NCI-H2107 (cell line): ENCODE measurements at regions not wholly inside any gene's neighbourhood (a gene's known extent, or its start where the extent isn't known, plus 50 kb on each side); places are given as distances from the start of the nearest gene placed in this dataset.

Experiments used
- DNase-seq: peaks from one replicate; lab custom pipeline; 2025; lab: John Stamatoyannopoulos, UW

- no peak for DNase-seq
These were observed 227.6 kb downstream of the KLF13 start for GRCh38 chr15:31554261-31554660.

DNA sequence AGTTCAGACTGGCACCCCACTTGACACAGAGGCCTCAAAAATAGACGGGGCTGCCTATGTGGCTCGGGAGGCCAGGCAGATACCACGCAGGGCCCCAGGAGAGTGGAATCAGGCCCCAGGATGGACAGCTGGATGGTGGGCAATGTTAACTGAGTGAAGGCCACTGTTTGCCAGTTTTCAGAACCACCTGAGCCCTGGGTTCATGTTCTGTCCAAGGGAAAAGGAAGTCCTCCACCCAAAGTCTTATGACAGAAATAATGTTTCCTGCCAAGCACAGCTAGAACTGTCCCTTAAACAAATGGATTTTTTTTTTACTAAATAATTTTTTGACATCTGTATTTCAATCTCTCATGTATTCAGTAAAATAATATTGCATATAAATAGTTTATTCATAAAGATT, 228.4 kb downstream of the KLF13 start:
- no peak for DNase-seq

GRCh38 chr15:31556494-31557150, 230.0 kb downstream of the KLF13 start:
- DNase-seq: no peak

DNA sequence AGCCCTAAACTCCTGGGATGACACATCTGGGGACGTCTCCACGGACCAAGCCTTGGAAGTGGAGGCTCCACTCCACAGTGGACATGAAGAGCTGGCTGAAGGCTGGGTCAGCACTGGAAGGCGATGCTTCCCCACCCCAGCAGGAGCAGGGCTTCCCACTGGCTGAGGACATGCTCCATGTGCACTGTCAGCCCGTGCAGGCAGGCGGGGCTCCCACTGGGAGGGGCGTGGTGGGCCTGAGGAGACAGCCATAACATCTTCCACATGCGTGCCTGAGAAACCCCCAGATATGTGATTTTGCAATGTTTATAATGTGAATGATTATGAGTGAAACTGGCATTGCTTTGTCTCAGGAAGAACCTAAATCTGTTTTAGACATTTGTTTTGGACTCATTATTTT, 231.3 kb downstream of the KLF13 start:
- no peak for DNase-seq

GRCh38 chr15:31558840-31559239, 232.2 kb downstream of the KLF13 start:
- no peak for DNase-seq

DNA sequence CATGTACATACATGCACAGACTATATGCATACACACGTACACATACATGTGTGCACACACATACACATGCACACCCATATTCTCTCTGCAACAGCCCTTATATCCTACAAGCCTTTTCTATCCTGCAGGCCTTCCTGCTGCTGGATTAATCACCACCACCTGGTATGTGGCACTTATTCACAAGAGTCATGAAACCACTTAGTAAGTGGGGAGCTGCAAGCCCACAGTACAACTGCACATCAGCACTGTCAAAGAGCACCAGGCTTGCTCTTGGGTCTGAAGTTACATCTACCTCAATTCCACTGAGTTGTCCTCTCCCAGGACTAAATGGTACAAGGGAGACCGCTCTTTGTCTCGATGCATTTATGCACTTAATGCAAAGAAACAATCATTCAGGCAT, 233.2 kb downstream of the KLF13 start:
- no peak for DNase-seq

DNA sequence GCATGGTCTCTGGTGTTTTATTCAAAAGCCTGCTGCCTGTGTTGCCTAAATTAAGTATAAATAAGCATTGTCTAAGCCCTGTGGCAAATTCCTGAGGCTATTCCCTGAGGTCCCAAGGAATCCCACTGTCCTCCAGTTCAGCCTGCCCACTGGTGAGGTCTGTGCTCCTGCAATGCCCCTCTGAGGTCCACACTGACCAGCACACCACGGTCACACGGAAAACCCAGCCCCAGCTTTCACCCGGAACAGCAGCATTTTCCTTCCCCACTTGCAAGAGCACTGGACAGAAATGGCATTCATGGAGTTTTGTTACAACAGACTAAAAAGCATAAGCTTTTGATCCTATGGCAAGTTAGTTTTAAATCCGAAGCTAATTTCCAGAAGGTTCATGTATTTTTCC, 234.0 kb downstream of the KLF13 start:
- DNase-seq: no peak

DNA sequence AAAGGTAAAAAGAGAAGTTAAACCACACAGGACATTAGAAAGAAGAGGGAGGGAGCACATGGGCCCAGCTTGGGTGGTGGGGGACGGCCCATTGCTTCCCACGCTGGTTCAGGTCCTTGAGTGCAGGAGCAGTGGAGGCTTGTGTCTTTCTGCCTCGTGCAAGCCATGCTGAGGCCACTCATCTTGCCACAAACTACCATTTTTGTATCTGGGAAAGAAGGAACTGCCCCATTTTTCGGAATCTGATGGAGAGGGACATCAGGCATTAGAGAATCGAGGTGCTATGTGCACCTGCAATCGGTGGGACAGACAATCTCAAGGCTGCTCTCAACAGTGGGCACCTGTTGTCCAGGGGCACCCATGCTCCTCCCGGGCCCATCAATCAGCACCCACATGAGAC, 234.5 kb downstream of the KLF13 start:
- DNase-seq: no peak

DNA sequence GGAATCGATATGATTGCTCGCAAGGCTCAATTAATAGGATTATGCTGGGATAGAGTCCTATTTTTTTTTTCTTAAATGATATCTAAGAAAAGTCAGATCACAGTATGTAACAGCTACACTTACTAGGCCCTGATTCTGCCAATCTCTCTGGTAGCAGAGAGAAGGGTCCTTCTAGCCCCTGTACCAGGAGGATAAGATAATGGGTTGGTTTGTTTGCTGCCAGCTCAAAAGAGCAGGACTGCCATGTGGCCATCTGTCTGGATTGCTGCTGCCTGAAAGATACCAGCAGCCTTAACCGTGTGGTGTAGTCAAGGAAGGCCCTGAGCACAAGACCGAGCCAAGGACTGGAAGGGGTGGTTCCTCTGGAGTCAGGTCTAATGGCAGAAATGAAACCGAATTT, 236.4 kb downstream of the KLF13 start:
- DNase-seq: no peak

DNA sequence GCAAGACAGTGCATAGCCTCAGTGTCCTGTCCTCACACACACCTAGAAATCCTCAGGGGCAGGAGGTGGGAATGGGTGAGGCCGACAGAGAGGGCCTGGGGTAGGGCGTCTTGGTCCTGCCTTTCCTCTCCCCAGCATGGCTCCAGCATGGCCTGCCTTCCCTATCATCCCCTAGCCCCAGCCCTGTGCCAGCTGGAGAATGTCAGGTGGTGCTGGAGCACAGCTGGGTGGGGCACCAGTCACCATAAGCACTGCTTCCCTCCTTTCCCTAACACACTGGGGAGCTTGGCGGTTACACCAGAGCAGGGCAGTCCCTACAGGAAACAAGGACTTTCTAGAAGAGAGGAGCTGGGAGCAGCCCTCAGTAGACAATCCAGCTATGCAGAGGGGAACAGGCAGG, 236.8 kb downstream of the KLF13 start:
- DNase-seq: no peak

- DNase-seq: no peak
These were observed 241.2 kb downstream of the KLF13 start for GRCh38 chr15:31567861-31568260.

DNA sequence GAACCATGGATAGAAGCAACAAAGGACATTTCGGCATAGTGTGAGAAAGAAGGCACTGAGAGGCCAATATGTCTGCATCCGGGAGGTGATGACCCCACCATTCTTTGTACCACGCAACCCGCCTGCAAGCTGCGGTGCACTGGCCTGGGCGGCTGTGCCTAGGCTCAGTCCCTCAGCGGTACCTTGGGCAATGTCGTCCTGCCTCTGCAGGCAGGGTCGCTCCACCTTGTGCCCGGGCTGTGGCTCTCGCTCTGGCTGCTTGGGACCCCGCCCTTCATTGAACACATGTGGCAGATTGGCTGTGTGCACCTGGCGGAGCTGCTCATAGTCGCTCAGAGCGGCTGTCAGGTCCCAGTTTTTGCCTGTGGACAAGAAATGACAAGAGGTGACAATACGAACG, 243.2 kb downstream of the KLF13 start:
- DNase-seq: no peak

GRCh38 chr15:31570591-31570990, 244.0 kb downstream of the KLF13 start:
- no peak for DNase-seq

DNA sequence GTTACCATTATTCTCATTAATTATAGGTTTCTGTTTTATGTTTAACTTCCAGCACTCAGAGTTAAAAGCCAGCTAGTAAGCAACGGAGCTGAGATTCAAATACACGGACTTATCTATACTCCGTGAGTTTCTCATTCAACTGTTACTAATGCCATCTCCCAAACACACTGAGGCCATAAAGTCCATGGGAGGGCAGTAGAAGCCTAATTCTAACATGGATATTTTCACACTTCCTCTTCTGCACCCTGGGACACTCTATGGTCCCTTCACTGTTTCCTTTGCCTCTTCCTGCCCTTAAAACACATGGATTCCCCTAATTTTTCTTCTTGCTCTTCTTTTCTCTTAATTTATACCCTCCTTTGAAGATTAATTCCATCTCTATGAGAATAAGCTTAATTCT, 245.0 kb downstream of the KLF13 start:
- no peak for DNase-seq

GRCh38 chr15:31573759-31574158, 247.1 kb downstream of the KLF13 start:
- no peak for DNase-seq

DNA sequence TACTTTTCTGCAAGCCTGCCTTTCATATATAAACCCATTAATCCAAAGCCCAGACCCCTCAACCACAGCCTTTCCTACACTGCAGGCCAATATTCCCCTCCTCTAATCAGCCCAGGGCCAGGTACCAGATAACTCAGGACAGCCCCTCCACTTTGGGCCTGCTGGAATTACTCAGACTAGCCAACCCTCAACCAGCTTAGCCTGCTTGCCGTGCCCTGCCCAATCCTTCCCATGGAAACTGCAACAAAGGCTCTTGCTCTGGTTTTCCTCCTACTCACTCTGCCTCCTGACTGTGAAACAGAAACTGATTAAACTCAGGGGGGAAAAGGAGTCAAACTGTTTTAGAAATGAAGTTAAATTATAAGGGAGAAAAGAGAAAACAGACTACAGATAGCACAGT, 248.1 kb downstream of the KLF13 start:
- DNase-seq: no peak

GRCh38 chr15:31577108-31577507, 250.5 kb downstream of the KLF13 start:
- DNase-seq: no peak

DNA sequence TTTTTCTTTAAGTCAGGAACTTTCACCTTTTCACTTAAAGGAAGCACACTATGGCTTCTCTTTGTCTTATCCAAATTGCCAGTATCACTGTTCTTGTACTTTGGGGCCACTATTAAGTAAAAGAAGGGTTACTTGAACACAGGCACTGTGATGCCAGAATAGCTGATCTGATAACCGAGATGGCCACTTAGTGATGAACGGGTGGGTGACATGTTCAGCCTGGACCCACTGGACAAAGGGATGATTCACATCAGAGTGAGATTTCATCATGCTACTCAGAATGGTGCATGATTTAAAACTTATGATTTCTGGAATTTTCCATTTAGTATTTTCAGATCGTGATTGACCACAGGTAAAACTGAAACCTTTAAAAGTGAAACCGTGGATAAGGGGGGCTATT, 252.6 kb downstream of the KLF13 start:
- DNase-seq: no peak

- no peak for DNase-seq
These were observed 253.3 kb downstream of the KLF13 start for GRCh38 chr15:31579976-31580375.

GRCh38 chr15:31584195-31584594, 257.6 kb downstream of the KLF13 start:
- no peak for DNase-seq

- DNase-seq: no peak
These were observed 258.6 kb downstream of the KLF13 start for GRCh38 chr15:31585240-31585639.

DNA sequence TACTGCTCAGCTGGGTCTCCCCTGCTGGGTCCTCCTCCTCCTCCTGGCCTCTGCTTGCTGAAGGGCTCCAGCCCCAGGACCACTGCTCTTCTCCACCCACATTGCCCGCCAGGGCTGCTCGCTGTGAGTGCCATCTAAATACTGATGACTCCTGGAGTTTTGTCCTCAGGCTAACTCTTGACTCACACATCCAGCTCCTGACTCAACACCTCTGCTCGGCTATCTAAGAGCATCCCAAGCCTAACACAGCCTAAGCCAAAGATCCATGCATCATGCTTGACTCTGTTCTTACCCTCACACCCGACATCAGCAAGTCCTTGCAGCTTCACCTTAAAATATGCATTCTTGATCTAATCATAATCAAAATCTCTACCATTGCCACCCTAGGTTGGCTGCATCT, 260.2 kb downstream of the KLF13 start:
- no peak for DNase-seq

- DNase-seq: no peak
These were observed 260.9 kb downstream of the KLF13 start for GRCh38 chr15:31587583-31587982.

GRCh38 chr15:31590609-31591008, 264.0 kb downstream of the KLF13 start:
- no peak for DNase-seq

DNA sequence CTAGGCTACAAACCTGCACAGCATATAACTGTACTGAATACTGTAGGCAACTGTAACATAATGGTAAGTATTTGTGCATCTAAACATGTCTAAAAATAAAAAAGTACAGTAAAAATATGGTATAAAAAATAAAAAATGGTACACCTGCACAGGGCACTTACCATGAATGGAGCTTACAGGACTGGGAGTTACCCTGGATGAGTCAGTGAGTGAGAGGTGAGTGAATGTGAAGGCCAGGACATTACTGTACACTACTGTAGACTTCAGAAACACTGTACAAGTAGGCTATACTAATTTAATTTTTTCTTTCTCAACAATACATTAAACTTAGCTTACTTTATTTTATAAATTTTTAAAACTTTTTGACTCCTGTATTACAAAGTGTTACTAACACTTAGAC, 265.3 kb downstream of the KLF13 start:
- DNase-seq: no peak
